Astrocyte of the spinal cord (primary cell): ENCODE measurements at regions not wholly inside any gene's neighbourhood (a gene's known extent, or its start where the extent isn't known, plus 50 kb on each side); places are given as distances from the start of the nearest gene placed in this dataset.

ENCODE experiments used
- DNase-seq: peaks from one replicate; pipeline ENCODE4 v3.0.0; 2011; ENCODE audit warnings: low read depth, low spot score
- H3K4me3 ChIP-seq: 2 replicates; pipeline ENCODE4 v1.5.1; 2011; ENCODE audit warnings: low read depth, mild to moderate bottlenecking, low read length, moderate library complexity
- in situ Hi-C: cut with HindIII; loops from 2 replicates; pipeline ENCODE4 v1.10.0; 2017; ENCODE audit warnings: low sequenced_read_pairs
- TF ChIP-seq, protein P1 (sequence below): IDR thresholded peaks from 2 replicates; pipeline ENCODE4 v1.5.1; 2012; ENCODE audit warnings: low read depth, mild to moderate bottlenecking, low read length, inconsistent platforms

DNA sequence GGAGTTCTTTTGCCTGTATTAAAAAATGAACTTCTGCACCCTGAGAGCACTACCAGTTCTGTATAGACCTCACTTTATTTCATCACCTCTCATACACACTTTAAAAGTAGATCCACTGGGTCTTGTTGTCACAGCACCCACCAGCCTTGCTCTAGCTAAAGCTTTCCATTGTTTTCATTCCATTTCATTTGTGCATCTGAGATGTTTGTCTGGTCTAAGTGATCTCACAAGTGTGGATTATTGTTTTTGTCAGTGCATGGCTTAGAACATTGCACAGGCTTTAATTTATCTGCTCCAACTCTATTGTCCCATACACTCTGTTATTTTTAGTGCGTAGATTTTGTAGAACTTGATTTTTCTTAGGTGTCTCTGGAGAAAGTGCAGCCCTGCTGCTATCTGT lies 1157.5 kb upstream of the PABPC4L start:
- TF ChIP-seq, protein P1, sequence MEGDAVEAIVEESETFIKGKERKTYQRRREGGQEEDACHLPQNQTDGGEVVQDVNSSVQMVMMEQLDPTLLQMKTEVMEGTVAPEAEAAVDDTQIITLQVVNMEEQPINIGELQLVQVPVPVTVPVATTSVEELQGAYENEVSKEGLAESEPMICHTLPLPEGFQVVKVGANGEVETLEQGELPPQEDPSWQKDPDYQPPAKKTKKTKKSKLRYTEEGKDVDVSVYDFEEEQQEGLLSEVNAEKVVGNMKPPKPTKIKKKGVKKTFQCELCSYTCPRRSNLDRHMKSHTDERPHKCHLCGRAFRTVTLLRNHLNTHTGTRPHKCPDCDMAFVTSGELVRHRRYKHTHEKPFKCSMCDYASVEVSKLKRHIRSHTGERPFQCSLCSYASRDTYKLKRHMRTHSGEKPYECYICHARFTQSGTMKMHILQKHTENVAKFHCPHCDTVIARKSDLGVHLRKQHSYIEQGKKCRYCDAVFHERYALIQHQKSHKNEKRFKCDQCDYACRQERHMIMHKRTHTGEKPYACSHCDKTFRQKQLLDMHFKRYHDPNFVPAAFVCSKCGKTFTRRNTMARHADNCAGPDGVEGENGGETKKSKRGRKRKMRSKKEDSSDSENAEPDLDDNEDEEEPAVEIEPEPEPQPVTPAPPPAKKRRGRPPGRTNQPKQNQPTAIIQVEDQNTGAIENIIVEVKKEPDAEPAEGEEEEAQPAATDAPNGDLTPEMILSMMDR: no peak
- H3K4me3 ChIP-seq: no peak overlapping the region
- peak; percentile 28 for DNase-seq
- in situ Hi-C loops: no loop called here

DNA sequence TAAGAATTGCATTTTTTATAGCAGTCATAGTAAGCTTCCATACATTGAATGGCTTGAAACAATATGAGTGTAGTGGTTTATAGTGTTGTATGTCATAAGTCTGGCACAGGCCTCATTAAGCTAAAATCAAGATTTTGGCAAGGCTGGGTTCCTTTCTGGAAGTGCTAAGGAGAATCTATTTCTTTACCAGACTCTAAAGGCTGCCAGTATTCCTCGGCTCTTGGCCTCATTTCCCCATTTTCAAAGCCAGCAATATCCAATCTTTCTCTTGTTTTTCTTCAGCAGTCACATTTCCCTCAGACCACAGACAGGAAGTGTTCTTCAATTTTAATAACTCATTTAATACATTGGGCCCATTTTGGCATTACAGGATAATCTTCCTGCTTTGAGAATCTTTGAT lies 1155.5 kb upstream of the PABPC4L start:
- TF ChIP-seq, protein P1: no peak
- H3K4me3 ChIP-seq: no peak overlapping the region
- in situ Hi-C loops: no loop called here
- no peak for DNase-seq

DNA sequence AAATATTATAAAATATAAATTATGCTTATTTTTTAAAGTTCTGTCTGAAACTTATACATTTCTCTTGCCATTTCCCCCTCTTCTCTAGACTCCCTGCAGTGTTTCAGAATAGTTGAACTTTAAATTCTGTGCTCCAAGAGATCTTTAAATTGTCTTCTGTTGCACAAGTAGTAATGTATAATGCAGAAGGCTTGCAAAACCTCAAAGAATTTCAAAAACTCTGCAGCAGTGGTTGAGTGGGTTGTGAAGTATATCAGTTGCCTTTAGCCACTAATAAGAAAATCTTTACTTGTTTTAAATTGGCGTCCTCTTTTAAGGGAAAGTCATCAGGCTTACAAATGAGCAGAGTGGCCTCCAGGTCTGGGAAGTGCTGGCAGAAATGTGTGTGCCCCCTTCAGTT lies 1153.3 kb upstream of the PABPC4L start:
- in situ Hi-C loops: no loop called here
- TF ChIP-seq, protein P1: no peak
- H3K4me3 ChIP-seq: no peak overlapping the region
- peak; percentile 27 for DNase-seq

DNA sequence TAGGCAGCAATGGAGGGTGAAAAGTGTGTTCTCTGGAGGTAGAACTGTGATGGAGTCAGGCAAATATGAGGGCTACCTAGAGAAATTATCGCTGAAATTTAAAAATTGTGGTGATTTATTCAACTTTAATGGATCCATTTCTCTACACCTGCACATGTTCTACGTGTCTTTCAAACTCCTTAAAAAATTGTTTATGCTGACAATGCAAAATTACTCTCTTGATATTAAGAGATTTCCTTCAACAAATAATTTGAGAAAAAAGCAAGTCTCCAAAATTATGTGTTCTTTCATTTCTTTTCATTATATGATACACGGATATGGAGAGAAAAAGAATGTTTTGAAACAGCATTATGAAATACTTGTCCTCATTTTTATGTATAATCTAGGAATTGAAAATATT lies 1151.4 kb upstream of the PABPC4L start:
- H3K4me3 ChIP-seq: no peak overlapping the region
- in situ Hi-C loops: no loop called here

DNA sequence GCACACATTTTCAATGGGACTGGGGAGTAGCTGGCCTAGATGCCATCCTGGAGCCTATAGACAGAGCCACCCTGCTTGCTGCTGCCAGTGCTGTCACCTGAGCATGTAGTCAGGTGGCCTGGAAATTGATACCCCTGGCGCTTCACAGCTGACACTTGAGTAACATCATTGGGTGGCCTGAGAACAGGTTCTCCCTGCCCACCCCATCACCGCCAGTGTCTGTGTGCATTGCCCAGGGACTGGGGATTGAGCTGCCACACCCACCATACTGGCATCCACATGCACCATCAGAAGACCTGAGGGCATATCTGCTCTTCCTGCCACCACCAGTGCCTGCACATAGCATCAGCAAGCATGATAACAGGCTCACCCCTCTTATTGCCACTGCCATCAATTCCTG lies 1142.9 kb upstream of the PABPC4L start:
- DNase-seq: no peak
- TF ChIP-seq, protein P1: no peak
- in situ Hi-C loops: no loop called here
- H3K4me3 ChIP-seq: no peak overlapping the region

More for the DNA sequence above, 1151.4 kb upstream of the PABPC4L start:
- TF ChIP-seq, protein P1: no peak
- DNase-seq: no peak

DNA sequence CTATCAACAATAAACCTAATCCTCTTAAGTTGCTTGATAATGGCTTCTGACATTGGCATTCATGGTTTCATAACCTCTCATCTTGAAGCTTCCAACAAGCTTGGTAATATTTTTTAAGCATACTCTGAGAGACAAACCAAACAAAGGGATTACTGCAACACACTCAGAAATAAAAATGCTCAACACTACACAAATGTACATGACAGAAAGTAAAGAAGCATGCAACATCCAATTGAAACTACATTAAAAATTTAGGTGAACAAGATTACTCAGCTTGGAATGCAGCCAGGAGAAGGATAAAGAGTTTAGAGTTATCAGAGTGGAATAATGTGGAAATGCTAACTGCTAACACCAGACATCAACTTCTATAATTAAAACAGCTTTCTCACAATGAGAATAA lies 1136.6 kb upstream of the PABPC4L start:
- no peak overlapping the region for H3K4me3 ChIP-seq
- TF ChIP-seq, protein P1: no peak
- no peak for DNase-seq
- in situ Hi-C loops: no loop called here

DNA sequence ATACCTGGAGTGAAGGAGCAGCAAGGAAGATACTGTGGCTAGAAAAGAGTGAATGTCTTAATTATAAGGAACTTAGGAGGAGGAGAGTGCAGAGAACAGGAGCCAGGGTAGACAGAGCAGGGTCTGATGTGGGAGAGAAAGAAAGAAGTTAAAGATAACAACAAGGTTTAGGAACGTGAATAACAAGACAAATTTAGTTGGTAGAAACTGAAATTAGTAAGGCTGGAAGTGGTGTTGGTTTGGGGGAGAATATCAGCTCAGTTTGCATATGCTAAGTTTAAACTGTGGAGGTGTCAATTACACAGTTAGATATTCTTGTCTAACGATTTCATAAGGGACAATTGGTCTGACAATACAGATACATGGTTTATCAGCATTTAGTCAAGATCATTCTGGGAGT lies 1123.7 kb upstream of the PABPC4L start:
- in situ Hi-C loops: no loop called here
- no peak overlapping the region for H3K4me3 ChIP-seq
- no peak for DNase-seq
- TF ChIP-seq, protein P1: no peak
